ENCODE measurements at regions not wholly inside any gene's neighbourhood (a gene's known extent, or its start where the extent isn't known, plus 50 kb on each side); places are given as distances from the start of the nearest gene placed in this dataset.

GRCh38 chr16:52077607-52078006, 469.3 kb downstream of the TOX3 start:
- Mint-ChIP-seq H3K27me3 (ENCODE audit: low read depth) (no peaks in the 10 kb centered on the region), H3K27ac (ENCODE audit: unreplicated experiment) (no peak overlapping the region)

GRCh38 chr16:52076801-52077201, 470.1 kb downstream of the TOX3 start:
- Mint-ChIP-seq H3K4me1 (ENCODE audit: low read depth) (no peaks in the 10 kb centered on the region), H3K9me3 (ENCODE audit: low read depth) (no peaks in the 10 kb centered on the region), H3K4me3 (ENCODE audit: unreplicated experiment) (no peak overlapping the region), H3K36me3 (ENCODE audit: low read depth) (no peaks in the 10 kb centered on the region), H3K27me3 (ENCODE audit: low read depth) (no peaks in the 10 kb centered on the region), H3K27ac (ENCODE audit: unreplicated experiment) (no peak overlapping the region)
- DNase-seq (ENCODE audit: low spot score) = no peak
- TF ChIP-seq CTCF (IDR thresholded peaks at IDR 0.05) = no peak

More at GRCh38 chr16:52077607-52078006, 469.3 kb downstream of the TOX3 start:
- no peak overlapping the region for H3K4me3 Mint-ChIP-seq (ENCODE audit: unreplicated experiment)
- H3K9me3 Mint-ChIP-seq (ENCODE audit: low read depth) = no peaks in the 10 kb centered on the region
- H3K36me3 Mint-ChIP-seq (ENCODE audit: low read depth) = no peaks in the 10 kb centered on the region
- TF ChIP-seq CTCF (IDR thresholded peaks at IDR 0.05) = no peak
- no peak for DNase-seq (ENCODE audit: low spot score)
- H3K4me1 Mint-ChIP-seq (ENCODE audit: low read depth) = no peaks in the 10 kb centered on the region

- H3K4me3 Mint-ChIP-seq (ENCODE audit: unreplicated experiment) = no peak overlapping the region
- no peaks in the 10 kb centered on the region for H3K9me3 Mint-ChIP-seq (ENCODE audit: low read depth)
- DNase-seq (ENCODE audit: low spot score) = no peak
- no peaks in the 10 kb centered on the region for H3K4me1 Mint-ChIP-seq (ENCODE audit: low read depth)
- no peak for TF ChIP-seq CTCF (IDR thresholded peaks at IDR 0.05)
- no peaks in the 10 kb centered on the region for H3K36me3 Mint-ChIP-seq (ENCODE audit: low read depth)
- H3K27ac Mint-ChIP-seq (ENCODE audit: unreplicated experiment) = no peak overlapping the region
- H3K27me3 Mint-ChIP-seq (ENCODE audit: low read depth) = no peaks in the 10 kb centered on the region
These were observed 470.6 kb downstream of the TOX3 start for GRCh38 chr16:52076332-52076731.

GRCh38 chr16:52074133-52074532, 472.8 kb downstream of the TOX3 start:
- Mint-ChIP-seq H3K4me3 (ENCODE audit: unreplicated experiment) (no peak overlapping the region), H3K27me3 (ENCODE audit: low read depth) (no peaks in the 10 kb centered on the region), H3K27ac (ENCODE audit: unreplicated experiment) (no peak overlapping the region), H3K9me3 (ENCODE audit: low read depth) (no peaks in the 10 kb centered on the region), H3K4me1 (ENCODE audit: low read depth) (no peaks in the 10 kb centered on the region), H3K36me3 (ENCODE audit: low read depth) (no peaks in the 10 kb centered on the region)
- no peak for TF ChIP-seq CTCF (IDR thresholded peaks at IDR 0.05)
- DNase-seq (ENCODE audit: low spot score) = no peak

- H3K27ac Mint-ChIP-seq (ENCODE audit: unreplicated experiment) = no peak overlapping the region
- no peaks in the 10 kb centered on the region for H3K27me3 Mint-ChIP-seq (ENCODE audit: low read depth)
- no peaks in the 10 kb centered on the region for H3K4me1 Mint-ChIP-seq (ENCODE audit: low read depth)
- H3K4me3 Mint-ChIP-seq (ENCODE audit: unreplicated experiment) = no peak overlapping the region
- H3K9me3 Mint-ChIP-seq (ENCODE audit: low read depth) = no peaks in the 10 kb centered on the region
- DNase-seq (ENCODE audit: low spot score) = no peak
- H3K36me3 Mint-ChIP-seq (ENCODE audit: low read depth) = no peaks in the 10 kb centered on the region
- no peak for TF ChIP-seq CTCF (IDR thresholded peaks at IDR 0.05)
These were observed 473.9 kb downstream of the TOX3 start for GRCh38 chr16:52073024-52073423.

Data from chondrocyte (in vitro differentiated cells).